H1 (cell line): ENCODE measurements at regions not wholly inside any gene's neighbourhood (a gene's known extent, or its start where the extent isn't known, plus 50 kb on each side); places are given as distances from the start of the nearest gene placed in this dataset.

Experiments used
- CTCF ChIA-PET: fragments of 300-600 bp; sonication (Branson Sonifier 250); formaldehyde crosslinking; loops from one replicate; lab custom pipeline; 2021; ENCODE audit not compliant: partially characterized antibody; lab: Charles Lee
- POLR2A ChIA-PET: fragments of 300-600 bp; sonication (Branson Sonifier 250); formaldehyde crosslinking; loops from one replicate; lab custom pipeline; 2021; ENCODE audit warnings: inconsistent platforms; ENCODE audit not compliant: partially characterized antibody; lab: Charles Lee
- DNase-seq, 2 experiments: peaks; one replicate each; pipeline versions ENCODE4 v3.0.0 to v3.0.0-alpha.2; 2010 to 2022; ENCODE audit warnings: low spot score in 2 of 2, low read depth in 1 of 2, mixed read lengths in 1 of 2
- FAIRE-seq: peaks from 2 replicates; lab custom pipeline; 2011; peaks lifted over from hg19 to GRCh38; lab: Jason Lieb, UNC
- H2AFZ ChIP-seq: 2 replicates; pipeline ENCODE4 v1.8.1; 2012; ENCODE audit warnings: low read length, inconsistent platforms
- H2AK5ac ChIP-seq: 2 replicates; pipeline ENCODE4 v1.6.1; 2013; ENCODE audit warnings: low read depth, low read length
- H2BK120ac ChIP-seq: replicated peaks from 2 replicates; pipeline ENCODE3; 2013; ENCODE audit warnings: low read depth, low read length, inconsistent platforms
- H2BK12ac ChIP-seq: 2 replicates; pipeline ENCODE4 v1.6.1; 2013; ENCODE audit warnings: low read depth, low read length
- H2BK15ac ChIP-seq: 2 replicates; pipeline ENCODE4 v1.6.1; 2013; ENCODE audit warnings: low read length
- H2BK20ac ChIP-seq: 2 replicates; pipeline ENCODE4 v1.6.1; 2013; ENCODE audit warnings: low read length
- H2BK5ac ChIP-seq: 2 replicates; pipeline ENCODE4 v1.6.1; 2013; ENCODE audit warnings: low read depth, low read length
- H3K14ac ChIP-seq: 2 replicates; pipeline ENCODE4 v1.6.1; 2013; ENCODE audit warnings: inconsistent platforms; ENCODE audit not compliant: insufficient read length
- H3K18ac ChIP-seq: 2 replicates; pipeline ENCODE4 v1.6.1; 2013; ENCODE audit warnings: low read length; ENCODE audit errors: extremely low read depth
- H3K23ac ChIP-seq: 2 replicates; pipeline ENCODE4 v1.6.1; 2013; ENCODE audit warnings: inconsistent platforms; ENCODE audit not compliant: insufficient read length
- H3K23me2 ChIP-seq: 2 replicates; pipeline ENCODE4 v1.6.1; 2013; ENCODE audit warnings: low read depth, low read length
- H3K27ac ChIP-seq: 2 replicates; pipeline ENCODE4 v1.6.1; 2011; ENCODE audit warnings: low read depth, low read length, inconsistent platforms
- H3K27me3 ChIP-seq, 4 experiments: replicated peaks in 1 of 4; 1 replicate in 1 of 4; 2 replicates in 3 of 4; pipeline versions ENCODE4 v1.6.1 to v1.8.1; 2011 to 2013; ENCODE audit warnings: low read length in 3 of 4, mild to moderate bottlenecking in 3 of 4, inconsistent platforms in 2 of 4, mixed read lengths in 2 of 4, moderate library complexity in 1 of 4; ENCODE audit not compliant: control insufficient read depth in 3 of 4, insufficient read depth in 3 of 4; ENCODE audit errors: extremely low read depth in 1 of 4
- H3K36me3 ChIP-seq, 4 experiments: 2 replicates each; pipeline versions ENCODE4 v1.6.1 to v1.8.1; 2011 to 2013; ENCODE audit warnings: mild to moderate bottlenecking in 4 of 4, low read length in 3 of 4, moderate library complexity in 2 of 4, control low read depth in 1 of 4, inconsistent platforms in 1 of 4; ENCODE audit not compliant: insufficient read depth in 4 of 4, control insufficient read depth in 2 of 4
- H3K4ac ChIP-seq: replicated peaks from 2 replicates; pipeline ENCODE3; 2013; ENCODE audit warnings: low read length, low read depth, mixed read lengths, inconsistent platforms; ENCODE audit not compliant: insufficient read length
- H3K4me1 ChIP-seq, 4 experiments: replicated peaks in 1 of 4; 1 replicate in 1 of 4; 2 replicates in 3 of 4; pipeline versions ENCODE4 v1.6.1 to v1.8.1; 2011 to 2013; ENCODE audit warnings: low read length in 3 of 4, inconsistent platforms in 2 of 4, mixed read lengths in 1 of 4; ENCODE audit not compliant: insufficient read depth in 4 of 4, control insufficient read depth in 3 of 4
- H3K4me2 ChIP-seq, 2 experiments: 2 replicates each; pipeline versions ENCODE4 v1.6.1 to v1.8.1; 2011 to 2013; ENCODE audit warnings: low read depth in 2 of 2, low read length in 2 of 2, control low read depth in 1 of 2, inconsistent platforms in 1 of 2, mild to moderate bottlenecking in 1 of 2; ENCODE audit not compliant: insufficient read depth in 1 of 2
- H3K4me3 ChIP-seq, 4 experiments: fragments of 200-600, 300-600 bp in 1 of 4; sonication (generic), shearing (Covaris generic), sonication (Bioruptor Twin) in 1 of 4; 2 replicates each; pipeline versions ENCODE4 v1.5.1 to v1.8.1; 2011 to 2016; ENCODE audit warnings: low read length in 4 of 4, low read depth in 3 of 4, control low read depth in 2 of 4, inconsistent platforms in 2 of 4, mild to moderate bottlenecking in 2 of 4, mixed read lengths in 1 of 4, moderate library complexity in 1 of 4; ENCODE audit not compliant: insufficient read depth in 2 of 4; ENCODE audit errors: extremely low read depth in 1 of 4
- H3K56ac ChIP-seq: replicated peaks from 2 replicates; pipeline ENCODE3; 2013; ENCODE audit warnings: low read depth, mild to moderate bottlenecking, mixed read lengths, low read length, inconsistent platforms; ENCODE audit not compliant: insufficient read length
- H3K79me1 ChIP-seq: 2 replicates; pipeline ENCODE4 v1.6.1; 2013; ENCODE audit warnings: low read depth, low read length, control low read depth
- H3K79me2 ChIP-seq, 2 experiments: 2 replicates each; pipeline versions ENCODE4 v1.6.1 to v1.8.1; 2012 to 2013; ENCODE audit warnings: low read length in 2 of 2, mild to moderate bottlenecking in 2 of 2, inconsistent platforms in 1 of 2; ENCODE audit not compliant: insufficient read depth in 2 of 2, control insufficient read depth in 1 of 2
- H3K9ac ChIP-seq, 4 experiments: replicated peaks in 1 of 4; 1 replicate in 1 of 4; 2 replicates in 3 of 4; pipeline versions ENCODE4 v1.6.1 to v1.8.1; 2011 to 2013; ENCODE audit warnings: low read depth in 3 of 4, low read length in 3 of 4, control low read depth in 2 of 4, mild to moderate bottlenecking in 2 of 4, moderate library complexity in 2 of 4, inconsistent platforms in 1 of 4; ENCODE audit errors: extremely low read depth in 1 of 4
- H3K9me3 ChIP-seq, 2 experiments: 2 replicates each; pipeline versions ENCODE4 v1.6.1 to v1.8.1; 2012 to 2013; ENCODE audit warnings: mild to moderate bottlenecking in 2 of 2, moderate library complexity in 2 of 2, control low read depth in 1 of 2, inconsistent platforms in 1 of 2, low read depth in 1 of 2, low read length in 1 of 2, mixed read lengths in 1 of 2; ENCODE audit not compliant: insufficient read depth in 2 of 2
- H4K20me1 ChIP-seq, 2 experiments: replicated peaks in 1 of 2; 2 replicates each; pipeline versions ENCODE3 to v1.8.1; 2011 to 2013; ENCODE audit warnings: inconsistent platforms in 2 of 2, low read length in 2 of 2, mild to moderate bottlenecking in 1 of 2; ENCODE audit not compliant: insufficient read depth in 2 of 2, control insufficient read depth in 1 of 2
- H4K5ac ChIP-seq: 2 replicates; pipeline ENCODE4 v1.6.1; 2013; ENCODE audit warnings: low read length, low read depth, mixed read lengths, inconsistent platforms; ENCODE audit not compliant: insufficient read length
- H4K8ac ChIP-seq: 2 replicates; pipeline ENCODE4 v1.8.0; 2013; ENCODE audit warnings: mild to moderate bottlenecking, moderate library complexity, low read length, inconsistent platforms; ENCODE audit not compliant: insufficient read depth; ENCODE audit errors: extremely low read depth
- H4K91ac ChIP-seq: replicated peaks from 2 replicates; pipeline ENCODE3; 2013; ENCODE audit warnings: low read length, mixed read lengths, inconsistent platforms; ENCODE audit not compliant: insufficient read length
- CEBPB ChIP-seq: IDR thresholded peaks from 2 replicates; pipeline ENCODE4 v1.6.1; 2012; ENCODE audit warnings: low read depth, low read length
- CHD1 ChIP-seq: IDR thresholded peaks from 2 replicates; pipeline ENCODE4 v1.6.1; 2012; ENCODE audit warnings: low read depth, low read length, improper control_type of control experiment
- CHD2 ChIP-seq: IDR thresholded peaks from 2 replicates; pipeline ENCODE4 v1.6.1; 2012; ENCODE audit warnings: low read length, improper control_type of control experiment
- HDAC6 ChIP-seq: IDR thresholded peaks from one replicate; pipeline ENCODE4 v1.7.1; 2012; ENCODE audit warnings: low read depth, mild to moderate bottlenecking, inconsistent platforms, low read length, moderate library complexity
- JUND ChIP-seq: IDR thresholded peaks from 2 replicates; pipeline ENCODE4 v1.6.1; 2011; ENCODE audit warnings: mild to moderate bottlenecking, improper control_type of control experiment, low read length
- MAFK ChIP-seq: IDR thresholded peaks from 2 replicates; pipeline ENCODE4 v1.6.1; 2012; ENCODE audit warnings: low read depth, mild to moderate bottlenecking, improper control_type of control experiment, low read length
- POU5F1 ChIP-seq: IDR thresholded peaks from 2 replicates; pipeline ENCODE4 v1.6.1; 2011; ENCODE audit warnings: low read depth, mild to moderate bottlenecking, low read length, moderate library complexity
- RFX5 ChIP-seq: IDR thresholded peaks from 2 replicates; pipeline ENCODE4 v1.6.1; 2011; ENCODE audit warnings: low read depth, low read length, improper control_type of control experiment, borderline replicate concordance
- SAP30 ChIP-seq: fragments of 300-600 bp; sonication (generic); IDR thresholded peaks from 2 replicates; pipeline ENCODE4 v1.7.1; 2012; ENCODE audit warnings: low read length, moderate library complexity, mild to moderate bottlenecking, inconsistent platforms; ENCODE audit not compliant: insufficient read depth, insufficient replicate concordance
- SP4 ChIP-seq: IDR thresholded peaks from 2 replicates; pipeline ENCODE4 v1.6.1; 2012; ENCODE audit warnings: low read length, inconsistent platforms
- SUZ12 ChIP-seq: fragments of 200-600 bp; sonication (generic); IDR thresholded peaks from 2 replicates; pipeline ENCODE4 v1.6.1; 2012; ENCODE audit warnings: mild to moderate bottlenecking, inconsistent platforms, low read length, moderate library complexity, mixed read lengths
- WGBS, 2 experiments: shearing (Covaris generic) in 1 of 2; methylation state at CpG; one replicate each; pipeline versions ENCODE4 v1.1.6 to v1.1.7; 2013 to 2015; ENCODE audit warnings: low lambda C conversion rate in 2 of 2, mixed read lengths in 2 of 2, inconsistent platforms in 1 of 2, low coverage in 1 of 2, missing lambda C conversion rate in 1 of 2; ENCODE audit not compliant: insufficient replicate concordance in 2 of 2, insufficient coverage in 1 of 2, insufficient read length in 1 of 2; ENCODE audit errors: extremely low coverage in 1 of 2, missing lambda C conversion rate in 1 of 2; 5-methylcytosine and 5-hydroxymethylcytosine counted together
- TF ChIP-seq, protein P1 (sequence below), 3 experiments: IDR thresholded peaks; 1 replicate in 2 of 3; 2 replicates in 1 of 3; pipeline versions ENCODE4 v1.5.1 to v1.6.1; 2011; ENCODE audit warnings: low read length in 3 of 3, mild to moderate bottlenecking in 3 of 3, inconsistent platforms in 2 of 3, low read depth in 1 of 3, moderate library complexity in 1 of 3; ENCODE audit not compliant: insufficient read depth in 1 of 3; ENCODE audit errors: control extremely low read depth in 1 of 3

DNA sequence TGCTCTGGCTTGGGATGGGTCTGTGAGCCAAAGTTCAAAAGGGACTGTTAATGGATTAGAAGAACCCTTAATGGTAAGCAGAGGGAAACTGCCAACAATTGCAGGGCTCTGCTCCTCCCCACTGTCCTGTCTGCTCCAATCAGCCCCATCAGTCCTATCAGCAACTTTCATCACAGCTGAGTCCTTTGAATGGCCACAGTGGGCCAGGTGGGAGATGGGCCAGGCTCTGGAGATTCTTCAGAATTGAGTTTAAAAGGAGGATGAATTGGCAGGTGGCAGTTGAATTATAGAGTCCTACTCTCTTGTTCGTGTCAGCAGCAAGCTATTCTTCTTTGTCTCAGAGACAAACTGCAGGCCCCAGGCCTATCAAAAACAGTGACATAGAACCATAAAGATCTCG lies 573.9 kb downstream of the EPHA4 start:
- POLR2A ChIA-PET = no interaction called here
- 87% methylated on average over 2 of the region's 2 CpGs; no CpG with 5 or more reads in 1 of the 2 experiments for WGBS, 2 experiments
- CTCF ChIA-PET = no interaction called here
- no peak overlapping the region for H4K5ac ChIP-seq
- no peaks in the 10 kb centered on the region for H3K4me1 ChIP-seq
- no peak overlapping the region for H3K4me3 ChIP-seq
- no peak overlapping the region for H4K8ac ChIP-seq
- H3K23me2 ChIP-seq = no peaks in the 10 kb centered on the region; the same call in 1 of the 2 replicates
- H3K4ac ChIP-seq = no peak overlapping the region
- H2BK12ac ChIP-seq = no peak overlapping the region
- no peak overlapping the region for H3K23ac ChIP-seq
- H3K79me2 ChIP-seq = no peaks in the 10 kb centered on the region
- H3K27me3 ChIP-seq = no peaks in the 10 kb centered on the region
- H2BK120ac ChIP-seq = no peak overlapping the region
- H2AK5ac ChIP-seq = no peak overlapping the region
- H3K4me2 ChIP-seq = no peak overlapping the region
- DNase-seq (no peak), FAIRE-seq (no peak)
- no peak overlapping the region for H3K14ac ChIP-seq
- no peak overlapping the region for H2BK20ac ChIP-seq
- H2BK15ac ChIP-seq = no peak overlapping the region
- no peaks in the 10 kb centered on the region for H3K9me3 ChIP-seq
- H3K27ac ChIP-seq = no peak overlapping the region
- no peak overlapping the region for H3K56ac ChIP-seq
- no peaks in the 10 kb centered on the region for H3K79me1 ChIP-seq
- no peak overlapping the region for H2AFZ ChIP-seq
- no peak overlapping the region for H4K91ac ChIP-seq
- H3K9ac ChIP-seq = no peak overlapping the region
- H2BK5ac ChIP-seq = no peak overlapping the region
- H4K20me1 ChIP-seq = no peaks in the 10 kb centered on the region
- no peaks in the 10 kb centered on the region for H3K36me3 ChIP-seq
- H3K18ac ChIP-seq = no peak overlapping the region
- TF ChIP-seq MAFK (no peak), SUZ12 (no peak), POU5F1 (no peak), HDAC6 (no peak), CHD2 (no peak), CEBPB (no peak), SP4 (no peak), CHD1 (no peak), RFX5 (no peak), JUND (no peak), SAP30 (no peak)
- TF ChIP-seq, protein P1, sequence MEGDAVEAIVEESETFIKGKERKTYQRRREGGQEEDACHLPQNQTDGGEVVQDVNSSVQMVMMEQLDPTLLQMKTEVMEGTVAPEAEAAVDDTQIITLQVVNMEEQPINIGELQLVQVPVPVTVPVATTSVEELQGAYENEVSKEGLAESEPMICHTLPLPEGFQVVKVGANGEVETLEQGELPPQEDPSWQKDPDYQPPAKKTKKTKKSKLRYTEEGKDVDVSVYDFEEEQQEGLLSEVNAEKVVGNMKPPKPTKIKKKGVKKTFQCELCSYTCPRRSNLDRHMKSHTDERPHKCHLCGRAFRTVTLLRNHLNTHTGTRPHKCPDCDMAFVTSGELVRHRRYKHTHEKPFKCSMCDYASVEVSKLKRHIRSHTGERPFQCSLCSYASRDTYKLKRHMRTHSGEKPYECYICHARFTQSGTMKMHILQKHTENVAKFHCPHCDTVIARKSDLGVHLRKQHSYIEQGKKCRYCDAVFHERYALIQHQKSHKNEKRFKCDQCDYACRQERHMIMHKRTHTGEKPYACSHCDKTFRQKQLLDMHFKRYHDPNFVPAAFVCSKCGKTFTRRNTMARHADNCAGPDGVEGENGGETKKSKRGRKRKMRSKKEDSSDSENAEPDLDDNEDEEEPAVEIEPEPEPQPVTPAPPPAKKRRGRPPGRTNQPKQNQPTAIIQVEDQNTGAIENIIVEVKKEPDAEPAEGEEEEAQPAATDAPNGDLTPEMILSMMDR (IDR thresholded peaks at IDR 0.05; ENCODE audit: control extremely low read depth in 1 of 3, insufficient read depth in 1 of 3, low read depth in 1 of 3, low read length in 3 of 3) = no peak
